ENCODE measurements at regions not wholly inside any gene's neighbourhood (a gene's known extent, or its start where the extent isn't known, plus 50 kb on each side); places are given as distances from the start of the nearest gene placed in this dataset.

GRCh38 chr3:102295756-102296155, 139.1 kb upstream of the ZPLD1 start:
- H3K4me1 ChIP-seq (ENCODE audit: insufficient read depth, low read length): no peaks in the 10 kb centered on the region
- no peak overlapping the region for H3K27ac ChIP-seq (ENCODE audit: low read depth, low read length)

GRCh38 chr3:102297072-102297658, 137.7 kb upstream of the ZPLD1 start:
- Histone ChIP-seq H3K27ac (ENCODE audit: low read depth, low read length) (no peak overlapping the region), H3K9ac (ENCODE audit: low read length) (no peak overlapping the region), H3K9me3 (ENCODE audit: low read length) (no peaks in the 10 kb centered on the region), H3K27me3 (ENCODE audit: control insufficient read depth in 1 of 2, insufficient read depth in 2 of 2, low read length in 2 of 2) (no peaks in the 10 kb centered on the region), H3K36me3 (ENCODE audit: insufficient read depth, low read length) (no peaks in the 10 kb centered on the region), H3K4me3 (ENCODE audit: low read depth in 1 of 2, low read length in 2 of 2) (no peak overlapping the region), H3K4me1 (ENCODE audit: insufficient read depth, low read length) (no peaks in the 10 kb centered on the region)

More at GRCh38 chr3:102295756-102296155, 139.1 kb upstream of the ZPLD1 start:
- no peaks in the 10 kb centered on the region for H3K27me3 ChIP-seq (ENCODE audit: control insufficient read depth in 1 of 2, insufficient read depth in 2 of 2, low read length in 2 of 2)
- H3K4me3 ChIP-seq (ENCODE audit: low read depth in 1 of 2, low read length in 2 of 2): no peak overlapping the region
- H3K36me3 ChIP-seq (ENCODE audit: insufficient read depth, low read length): no peaks in the 10 kb centered on the region
- no peak overlapping the region for H3K9ac ChIP-seq (ENCODE audit: low read length)
- H3K9me3 ChIP-seq (ENCODE audit: low read length): no peaks in the 10 kb centered on the region

GRCh38 chr3:102299125-102299877, 135.5 kb upstream of the ZPLD1 start:
- Histone ChIP-seq H3K9me3 (ENCODE audit: low read length) (no peaks in the 10 kb centered on the region), H3K4me1 (ENCODE audit: insufficient read depth, low read length) (no peaks in the 10 kb centered on the region), H3K27me3 (ENCODE audit: control insufficient read depth in 1 of 2, insufficient read depth in 2 of 2, low read length in 2 of 2) (no peaks in the 10 kb centered on the region), H3K9ac (ENCODE audit: low read length) (no peak overlapping the region), H3K36me3 (ENCODE audit: insufficient read depth, low read length) (no peaks in the 10 kb centered on the region), H3K4me3 (ENCODE audit: low read depth in 1 of 2, low read length in 2 of 2) (no peak overlapping the region), H3K27ac (ENCODE audit: low read depth, low read length) (no peak overlapping the region)

- H3K4me1 ChIP-seq (ENCODE audit: insufficient read depth, low read length): no peaks in the 10 kb centered on the region
- H3K27me3 ChIP-seq (ENCODE audit: control insufficient read depth in 1 of 2, insufficient read depth in 2 of 2, low read length in 2 of 2): no peaks in the 10 kb centered on the region
- no peak overlapping the region for H3K4me3 ChIP-seq (ENCODE audit: low read depth in 1 of 2, low read length in 2 of 2)
- H3K36me3 ChIP-seq (ENCODE audit: insufficient read depth, low read length): no peaks in the 10 kb centered on the region
- no peak overlapping the region for H3K9ac ChIP-seq (ENCODE audit: low read length)
- H3K9me3 ChIP-seq (ENCODE audit: low read length): no peaks in the 10 kb centered on the region
- H3K27ac ChIP-seq (ENCODE audit: low read depth, low read length): no peak overlapping the region
Observed at GRCh38 chr3:102301155-102301880, 133.5 kb upstream of the ZPLD1 start.

GRCh38 chr3:102302020-102302419, 132.8 kb upstream of the ZPLD1 start:
- H3K36me3 ChIP-seq (ENCODE audit: insufficient read depth, low read length): no peaks in the 10 kb centered on the region
- no peak overlapping the region for H3K9ac ChIP-seq (ENCODE audit: low read length)
- H3K27me3 ChIP-seq (ENCODE audit: control insufficient read depth in 1 of 2, insufficient read depth in 2 of 2, low read length in 2 of 2): no peaks in the 10 kb centered on the region
- no peaks in the 10 kb centered on the region for H3K4me1 ChIP-seq (ENCODE audit: insufficient read depth, low read length)
- no peak overlapping the region for H3K4me3 ChIP-seq (ENCODE audit: low read depth in 1 of 2, low read length in 2 of 2)
- no peak overlapping the region for H3K27ac ChIP-seq (ENCODE audit: low read depth, low read length)
- H3K9me3 ChIP-seq (ENCODE audit: low read length): no peaks in the 10 kb centered on the region

- H3K36me3 ChIP-seq (ENCODE audit: insufficient read depth, low read length): no peaks in the 10 kb centered on the region
- no peaks in the 10 kb centered on the region for H3K9me3 ChIP-seq (ENCODE audit: low read length)
- no peaks in the 10 kb centered on the region for H3K27me3 ChIP-seq (ENCODE audit: control insufficient read depth in 1 of 2, insufficient read depth in 2 of 2, low read length in 2 of 2)
- H3K9ac ChIP-seq (ENCODE audit: low read length): no peak overlapping the region
- no peak overlapping the region for H3K27ac ChIP-seq (ENCODE audit: low read depth, low read length)
- H3K4me1 ChIP-seq (ENCODE audit: insufficient read depth, low read length): no peaks in the 10 kb centered on the region
- no peak overlapping the region for H3K4me3 ChIP-seq (ENCODE audit: low read depth in 1 of 2, low read length in 2 of 2)
Observed at GRCh38 chr3:102304550-102304949, 130.3 kb upstream of the ZPLD1 start.

- Histone ChIP-seq H3K9me3 (ENCODE audit: low read length) (no peaks in the 10 kb centered on the region), H3K4me1 (ENCODE audit: insufficient read depth, low read length) (no peaks in the 10 kb centered on the region)
Observed at GRCh38 chr3:102307442-102307841, 127.4 kb upstream of the ZPLD1 start.

GRCh38 chr3:102329066-102329465, 105.7 kb upstream of the ZPLD1 start:
- Histone ChIP-seq H3K4me1 (ENCODE audit: insufficient read depth, low read length) (no peaks in the 10 kb centered on the region), H3K4me3 (ENCODE audit: low read depth in 1 of 2, low read length in 2 of 2) (no peak overlapping the region), H3K9me3 (ENCODE audit: low read length) (no peaks in the 10 kb centered on the region), H3K9ac (ENCODE audit: low read length) (no peak overlapping the region), H3K27ac (ENCODE audit: low read depth, low read length) (no peak overlapping the region), H3K36me3 (ENCODE audit: insufficient read depth, low read length) (no peaks in the 10 kb centered on the region), H3K27me3 (ENCODE audit: control insufficient read depth in 1 of 2, insufficient read depth in 2 of 2, low read length in 2 of 2) (no peaks in the 10 kb centered on the region)

More at GRCh38 chr3:102307442-102307841, 127.4 kb upstream of the ZPLD1 start:
- Histone ChIP-seq H3K36me3 (ENCODE audit: insufficient read depth, low read length) (no peaks in the 10 kb centered on the region), H3K9ac (ENCODE audit: low read length) (no peak overlapping the region), H3K27me3 (ENCODE audit: control insufficient read depth in 1 of 2, insufficient read depth in 2 of 2, low read length in 2 of 2) (no peaks in the 10 kb centered on the region), H3K27ac (ENCODE audit: low read depth, low read length) (no peak overlapping the region), H3K4me3 (ENCODE audit: low read depth in 1 of 2, low read length in 2 of 2) (no peak overlapping the region)

- Histone ChIP-seq H3K4me3 (ENCODE audit: low read depth in 1 of 2, low read length in 2 of 2) (no peak overlapping the region), H3K36me3 (ENCODE audit: insufficient read depth, low read length) (no peaks in the 10 kb centered on the region), H3K4me1 (ENCODE audit: insufficient read depth, low read length) (no peaks in the 10 kb centered on the region), H3K9me3 (ENCODE audit: low read length) (no peaks in the 10 kb centered on the region), H3K9ac (ENCODE audit: low read length) (no peak overlapping the region), H3K27me3 (ENCODE audit: control insufficient read depth in 1 of 2, insufficient read depth in 2 of 2, low read length in 2 of 2) (no peaks in the 10 kb centered on the region), H3K27ac (ENCODE audit: low read depth, low read length) (no peak overlapping the region)
Observed at GRCh38 chr3:102329561-102329960, 105.3 kb upstream of the ZPLD1 start.

GRCh38 chr3:102332205-102332604, 102.6 kb upstream of the ZPLD1 start:
- H3K36me3 ChIP-seq (ENCODE audit: insufficient read depth, low read length): no peaks in the 10 kb centered on the region
- no peaks in the 10 kb centered on the region for H3K9me3 ChIP-seq (ENCODE audit: low read length)
- H3K27ac ChIP-seq (ENCODE audit: low read depth, low read length): no peak overlapping the region
- H3K4me1 ChIP-seq (ENCODE audit: insufficient read depth, low read length): no peaks in the 10 kb centered on the region
- H3K4me3 ChIP-seq (ENCODE audit: low read depth in 1 of 2, low read length in 2 of 2): no peak overlapping the region
- H3K27me3 ChIP-seq (ENCODE audit: control insufficient read depth in 1 of 2, insufficient read depth in 2 of 2, low read length in 2 of 2): no peaks in the 10 kb centered on the region
- no peak overlapping the region for H3K9ac ChIP-seq (ENCODE audit: low read length)

- H3K9me3 ChIP-seq (ENCODE audit: low read length): no peaks in the 10 kb centered on the region
- H3K27me3 ChIP-seq (ENCODE audit: control insufficient read depth in 1 of 2, insufficient read depth in 2 of 2, low read length in 2 of 2): no peaks in the 10 kb centered on the region
Observed at GRCh38 chr3:102332934-102333333, 101.9 kb upstream of the ZPLD1 start.

More at GRCh38 chr3:102332934-102333333, 101.9 kb upstream of the ZPLD1 start:
- Histone ChIP-seq H3K27ac (ENCODE audit: low read depth, low read length) (no peak overlapping the region), H3K9ac (ENCODE audit: low read length) (no peak overlapping the region), H3K4me3 (ENCODE audit: low read depth in 1 of 2, low read length in 2 of 2) (no peak overlapping the region), H3K36me3 (ENCODE audit: insufficient read depth, low read length) (no peaks in the 10 kb centered on the region), H3K4me1 (ENCODE audit: insufficient read depth, low read length) (no peaks in the 10 kb centered on the region)
